ENCODE measurements at regions not wholly inside any gene's neighbourhood (a gene's known extent, or its start where the extent isn't known, plus 50 kb on each side); places are given as distances from the start of the nearest gene placed in this dataset.

DNA sequence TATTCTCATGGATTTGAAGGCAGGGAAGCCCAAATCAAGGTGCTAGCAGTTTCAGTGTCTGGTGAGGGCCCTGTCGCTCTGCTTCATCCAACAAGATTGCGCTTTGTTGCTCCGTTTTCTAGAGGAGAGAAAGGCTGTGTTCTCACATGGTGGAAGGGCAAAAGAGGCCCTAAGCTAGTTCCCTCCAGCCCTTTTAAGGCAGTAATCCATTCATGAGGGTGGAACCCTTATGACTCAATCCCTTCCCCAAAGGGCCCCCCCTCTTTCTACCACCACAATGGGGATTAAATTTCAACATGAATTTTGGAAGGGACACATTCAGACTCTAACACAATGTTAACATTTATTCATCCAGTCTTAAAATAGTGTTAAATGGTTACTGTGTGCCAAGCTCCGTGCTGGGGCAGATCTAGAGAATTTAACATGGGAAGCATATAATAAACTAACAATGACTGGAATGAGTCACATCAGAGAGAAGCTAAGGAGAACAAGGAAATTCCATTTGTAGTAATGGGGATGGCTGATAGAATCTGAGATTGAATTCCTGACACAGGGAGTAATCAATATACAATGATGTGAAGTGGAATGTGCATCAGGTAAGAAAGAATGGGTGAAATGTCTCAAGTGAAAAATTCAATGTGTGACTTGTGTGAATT, 382.8 kb upstream of the ZNF608 start:
- no peak for DNase-seq
- Histone ChIP-seq H3K36me3 (no peaks in the 10 kb centered on the region), H3K9me3 (ENCODE audit: severe bottlenecking) (no peaks in the 10 kb centered on the region), H3K4me3 (ENCODE audit: low read depth, low read length) (no peak overlapping the region), H3K27ac (no peak overlapping the region), H3K27me3 (ENCODE audit: insufficient read depth, low read depth, severe bottlenecking) (no peaks in the 10 kb centered on the region)
- TF ChIP-seq, protein P1, sequence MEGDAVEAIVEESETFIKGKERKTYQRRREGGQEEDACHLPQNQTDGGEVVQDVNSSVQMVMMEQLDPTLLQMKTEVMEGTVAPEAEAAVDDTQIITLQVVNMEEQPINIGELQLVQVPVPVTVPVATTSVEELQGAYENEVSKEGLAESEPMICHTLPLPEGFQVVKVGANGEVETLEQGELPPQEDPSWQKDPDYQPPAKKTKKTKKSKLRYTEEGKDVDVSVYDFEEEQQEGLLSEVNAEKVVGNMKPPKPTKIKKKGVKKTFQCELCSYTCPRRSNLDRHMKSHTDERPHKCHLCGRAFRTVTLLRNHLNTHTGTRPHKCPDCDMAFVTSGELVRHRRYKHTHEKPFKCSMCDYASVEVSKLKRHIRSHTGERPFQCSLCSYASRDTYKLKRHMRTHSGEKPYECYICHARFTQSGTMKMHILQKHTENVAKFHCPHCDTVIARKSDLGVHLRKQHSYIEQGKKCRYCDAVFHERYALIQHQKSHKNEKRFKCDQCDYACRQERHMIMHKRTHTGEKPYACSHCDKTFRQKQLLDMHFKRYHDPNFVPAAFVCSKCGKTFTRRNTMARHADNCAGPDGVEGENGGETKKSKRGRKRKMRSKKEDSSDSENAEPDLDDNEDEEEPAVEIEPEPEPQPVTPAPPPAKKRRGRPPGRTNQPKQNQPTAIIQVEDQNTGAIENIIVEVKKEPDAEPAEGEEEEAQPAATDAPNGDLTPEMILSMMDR (IDR thresholded peaks at IDR 0.05; ENCODE audit: low read depth, low read length) = no peak

- Histone ChIP-seq H3K9me3 (ENCODE audit: severe bottlenecking) (no peaks in the 10 kb centered on the region), H3K27ac (no peak overlapping the region), H3K4me3 (ENCODE audit: low read depth, low read length) (no peak overlapping the region), H3K36me3 (no peaks in the 10 kb centered on the region), H3K27me3 (ENCODE audit: insufficient read depth, low read depth, severe bottlenecking) (no peaks in the 10 kb centered on the region)
- DNase-seq = no peak
- TF ChIP-seq, protein P1 (IDR thresholded peaks at IDR 0.05; ENCODE audit: low read depth, low read length) = no peak
Measured at GRCh38 chr5:125130591-125130990, 384.2 kb upstream of the ZNF608 start.

GRCh38 chr5:125134216-125135081, 388.0 kb upstream of the ZNF608 start:
- no peak overlapping the region for H3K27ac ChIP-seq
- DNase-seq = no peak
- TF ChIP-seq, protein P1 (IDR thresholded peaks at IDR 0.05; ENCODE audit: low read depth, low read length) = no peak
- H3K9me3 ChIP-seq (ENCODE audit: severe bottlenecking) = no peaks in the 10 kb centered on the region
- no peak overlapping the region for H3K4me3 ChIP-seq (ENCODE audit: low read depth, low read length)
- no peaks in the 10 kb centered on the region for H3K27me3 ChIP-seq (ENCODE audit: insufficient read depth, low read depth, severe bottlenecking)
- H3K36me3 ChIP-seq = no peaks in the 10 kb centered on the region

DNA sequence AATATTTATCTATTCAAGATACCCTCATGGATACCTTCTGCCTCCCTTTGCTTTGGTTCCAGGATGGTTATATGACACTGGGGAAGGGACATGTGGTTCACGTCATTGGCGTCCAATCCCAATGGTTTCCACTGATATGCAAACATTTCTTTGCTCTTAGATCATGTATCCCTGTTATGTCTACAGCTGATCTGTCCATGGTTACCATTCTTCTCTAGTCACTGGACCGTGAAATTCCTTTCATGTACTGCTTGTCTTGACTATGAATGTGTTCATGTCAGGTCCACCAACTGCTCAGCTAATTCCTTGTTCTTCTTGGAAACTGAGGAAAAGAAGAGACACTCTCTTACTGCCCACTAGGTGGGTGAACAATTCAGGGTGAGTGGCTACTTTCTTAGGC, 391.1 kb upstream of the ZNF608 start:
- Histone ChIP-seq H3K36me3 (no peaks in the 10 kb centered on the region), H3K4me3 (ENCODE audit: low read depth, low read length) (no peak overlapping the region), H3K27me3 (ENCODE audit: insufficient read depth, low read depth, severe bottlenecking) (no peaks in the 10 kb centered on the region), H3K9me3 (ENCODE audit: severe bottlenecking) (no peaks in the 10 kb centered on the region), H3K27ac (no peak overlapping the region)
- no peak for DNase-seq
- TF ChIP-seq, protein P1 (IDR thresholded peaks at IDR 0.05; ENCODE audit: low read depth, low read length) = no peak

DNA sequence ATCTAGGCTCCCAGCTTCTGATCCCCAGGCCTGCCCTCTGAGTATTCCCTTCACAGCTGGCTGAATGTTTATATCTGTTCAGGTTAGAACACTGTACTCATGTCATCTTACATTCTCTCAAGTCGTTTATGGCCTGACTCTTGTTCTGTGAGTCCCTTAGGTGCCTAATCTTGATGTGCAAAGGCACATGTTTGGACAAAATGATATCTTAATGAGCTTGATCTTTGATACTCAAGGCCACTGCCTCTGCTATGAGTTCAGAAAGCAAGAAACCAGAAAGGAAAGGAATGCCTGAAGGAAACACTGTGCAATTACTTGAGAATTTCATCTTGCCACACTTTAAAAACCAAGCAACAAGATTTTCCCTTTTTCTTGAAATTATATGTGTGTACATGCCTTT, 391.8 kb upstream of the ZNF608 start:
- H3K4me3 ChIP-seq (ENCODE audit: low read depth, low read length) = no peak overlapping the region
- no peak overlapping the region for H3K27ac ChIP-seq
- TF ChIP-seq, protein P1 (IDR thresholded peaks at IDR 0.05; ENCODE audit: low read depth, low read length) = no peak
- H3K27me3 ChIP-seq (ENCODE audit: insufficient read depth, low read depth, severe bottlenecking) = no peaks in the 10 kb centered on the region
- no peaks in the 10 kb centered on the region for H3K36me3 ChIP-seq
- no peak for DNase-seq
- no peaks in the 10 kb centered on the region for H3K9me3 ChIP-seq (ENCODE audit: severe bottlenecking)

Measured in WERI-Rb-1 (cell line).